MM.1S (cell line): ENCODE measurements at regions not wholly inside any gene's neighbourhood (a gene's known extent, or its start where the extent isn't known, plus 50 kb on each side); places are given as distances from the start of the nearest gene placed in this dataset.
"Not testable (repeated sequence)": the region's sequence is repeated elsewhere in the genome, so short reads cannot be mapped to it uniquely, and the experiment has no call there.

Experiments used
- EZH2 ChIP-seq: fragments of 300-600 bp; sonication (generic); optimal IDR thresholded peaks from 2 replicates; pipeline ENCODE3; 2017; ENCODE audit warnings: low read depth, mild to moderate bottlenecking, antibody characterized with exemption, low read length, mixed read lengths
- EZH2phosphoT487 ChIP-seq: fragments of 300-600 bp; sonication (generic); IDR thresholded peaks from 2 replicates; pipeline ENCODE4 v1.6.1; 2018; ENCODE audit warnings: antibody characterized with exemption, low read length
- TF ChIP-seq, protein P1 (sequence below): fragments of 300-600 bp; sonication (generic); IDR thresholded peaks from 2 replicates; pipeline ENCODE4 v1.5.1; 2016; ENCODE audit warnings: antibody characterized with exemption, low read length, mixed read lengths

DNA sequence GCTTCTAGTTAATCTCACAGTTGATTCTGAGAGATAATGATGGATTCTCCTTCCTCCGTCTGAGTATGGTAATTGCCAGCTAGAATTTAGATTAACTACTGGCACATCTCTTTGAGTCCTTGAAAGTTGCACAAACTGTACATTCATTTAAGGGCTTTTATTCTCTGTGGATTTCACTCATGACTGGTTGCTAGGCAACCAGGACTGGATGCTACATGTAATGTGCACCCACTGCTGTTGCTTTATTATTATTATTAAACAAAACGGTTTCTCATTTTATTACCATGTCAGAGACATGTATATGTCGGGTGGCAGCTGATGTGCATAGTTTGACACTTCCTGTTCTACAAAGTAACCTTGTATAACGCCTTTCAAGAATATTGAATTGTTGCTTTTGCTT is 1882.8 kb downstream of the KHDRBS2 start:
- TF ChIP-seq, protein P1, sequence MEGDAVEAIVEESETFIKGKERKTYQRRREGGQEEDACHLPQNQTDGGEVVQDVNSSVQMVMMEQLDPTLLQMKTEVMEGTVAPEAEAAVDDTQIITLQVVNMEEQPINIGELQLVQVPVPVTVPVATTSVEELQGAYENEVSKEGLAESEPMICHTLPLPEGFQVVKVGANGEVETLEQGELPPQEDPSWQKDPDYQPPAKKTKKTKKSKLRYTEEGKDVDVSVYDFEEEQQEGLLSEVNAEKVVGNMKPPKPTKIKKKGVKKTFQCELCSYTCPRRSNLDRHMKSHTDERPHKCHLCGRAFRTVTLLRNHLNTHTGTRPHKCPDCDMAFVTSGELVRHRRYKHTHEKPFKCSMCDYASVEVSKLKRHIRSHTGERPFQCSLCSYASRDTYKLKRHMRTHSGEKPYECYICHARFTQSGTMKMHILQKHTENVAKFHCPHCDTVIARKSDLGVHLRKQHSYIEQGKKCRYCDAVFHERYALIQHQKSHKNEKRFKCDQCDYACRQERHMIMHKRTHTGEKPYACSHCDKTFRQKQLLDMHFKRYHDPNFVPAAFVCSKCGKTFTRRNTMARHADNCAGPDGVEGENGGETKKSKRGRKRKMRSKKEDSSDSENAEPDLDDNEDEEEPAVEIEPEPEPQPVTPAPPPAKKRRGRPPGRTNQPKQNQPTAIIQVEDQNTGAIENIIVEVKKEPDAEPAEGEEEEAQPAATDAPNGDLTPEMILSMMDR = not testable (repeated sequence)
- TF ChIP-seq EZH2, EZH2phosphoT487: not testable (repeated sequence)
